ENCODE measurements at regions not wholly inside any gene's neighbourhood (a gene's known extent, or its start where the extent isn't known, plus 50 kb on each side); places are given as distances from the start of the nearest gene placed in this dataset.
A peak's percentile ranks its signal among the peaks of the same experiment; 100 is the strongest.
"Not testable (repeated sequence)": the region's sequence is repeated elsewhere in the genome, so short reads cannot be mapped to it uniquely, and the experiment has no call there.

DNA sequence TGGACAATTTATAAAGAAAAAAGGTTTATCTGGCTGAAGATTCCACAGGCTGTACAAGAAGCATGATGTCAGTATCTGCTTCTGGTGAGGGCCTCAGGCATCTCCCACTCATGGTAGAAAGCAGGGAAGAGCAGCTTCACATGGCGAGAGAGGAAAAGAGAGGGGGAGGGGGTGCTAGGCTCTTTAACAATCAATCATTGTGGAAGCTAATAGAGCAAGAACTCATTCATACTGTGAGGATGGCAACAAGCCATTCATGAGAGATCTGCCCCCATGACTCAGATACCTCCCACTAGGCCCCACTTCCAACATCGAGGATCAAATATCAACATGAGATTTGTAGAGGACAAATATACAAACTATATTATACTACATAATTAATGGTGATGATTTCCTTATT is 361.9 kb upstream of the FAR2 start:
- Histone ChIP-seq H3K9me3 (ENCODE audit: low read length) (no peaks in the 10 kb centered on the region), H3K79me2 (ENCODE audit: low read length) (no peaks in the 10 kb centered on the region), H3K4me1 (ENCODE audit: insufficient read depth, low read length) (peaks cover 4% of the 10 kb centered on the region; the same call in 1 of the 2 replicates), H3K27me3 (ENCODE audit: low read length) (no peaks in the 10 kb centered on the region), H3K27ac (ENCODE audit: low read length) (no peak overlapping the region), H3K36me3 (ENCODE audit: low read depth, low read length) (no peaks in the 10 kb centered on the region), H3K9me2 (replicated peaks; ENCODE audit: low read length) (peaks cover 7% of the 10 kb centered on the region), H4K20me1 (ENCODE audit: low read length) (no peaks in the 10 kb centered on the region), H3K4me3 (ENCODE audit: low read length) (no peak overlapping the region), H3F3A (ENCODE audit: low read length, unreplicated experiment) (no peaks in the 10 kb centered on the region), H3K4me2 (ENCODE audit: low read length) (no peak overlapping the region), H2AFZ (ENCODE audit: low read length) (no peak overlapping the region), H3K9ac (ENCODE audit: low read length) (no peak overlapping the region)
- intact Hi-C loops (cut with micrococcal nuclease) = no loop called here
- CTCF ChIA-PET = no interaction called here
- POLR2A ChIA-PET (ENCODE audit: unreplicated experiment) = no interaction called here
- BruUV-seq (replicated peaks) = no TSS peak
- peak; percentile 70 for DNase-seq
- peak; percentile 44; the same call in 1 of the 2 replicates for ATAC-seq
- TF ChIP-seq, protein P1, sequence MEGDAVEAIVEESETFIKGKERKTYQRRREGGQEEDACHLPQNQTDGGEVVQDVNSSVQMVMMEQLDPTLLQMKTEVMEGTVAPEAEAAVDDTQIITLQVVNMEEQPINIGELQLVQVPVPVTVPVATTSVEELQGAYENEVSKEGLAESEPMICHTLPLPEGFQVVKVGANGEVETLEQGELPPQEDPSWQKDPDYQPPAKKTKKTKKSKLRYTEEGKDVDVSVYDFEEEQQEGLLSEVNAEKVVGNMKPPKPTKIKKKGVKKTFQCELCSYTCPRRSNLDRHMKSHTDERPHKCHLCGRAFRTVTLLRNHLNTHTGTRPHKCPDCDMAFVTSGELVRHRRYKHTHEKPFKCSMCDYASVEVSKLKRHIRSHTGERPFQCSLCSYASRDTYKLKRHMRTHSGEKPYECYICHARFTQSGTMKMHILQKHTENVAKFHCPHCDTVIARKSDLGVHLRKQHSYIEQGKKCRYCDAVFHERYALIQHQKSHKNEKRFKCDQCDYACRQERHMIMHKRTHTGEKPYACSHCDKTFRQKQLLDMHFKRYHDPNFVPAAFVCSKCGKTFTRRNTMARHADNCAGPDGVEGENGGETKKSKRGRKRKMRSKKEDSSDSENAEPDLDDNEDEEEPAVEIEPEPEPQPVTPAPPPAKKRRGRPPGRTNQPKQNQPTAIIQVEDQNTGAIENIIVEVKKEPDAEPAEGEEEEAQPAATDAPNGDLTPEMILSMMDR (conservative IDR thresholded peaks at IDR 0.05; ENCODE audit: low read depth, low read length) = no peak
- TF ChIP-seq EZH2phosphoT487 (IDR thresholded peaks at IDR 0.05; ENCODE audit: borderline replicate concordance, low read length) (no peak), EZH2 (IDR thresholded peaks at IDR 0.05; ENCODE audit: low read length, unreplicated experiment) (no peak)

DNA sequence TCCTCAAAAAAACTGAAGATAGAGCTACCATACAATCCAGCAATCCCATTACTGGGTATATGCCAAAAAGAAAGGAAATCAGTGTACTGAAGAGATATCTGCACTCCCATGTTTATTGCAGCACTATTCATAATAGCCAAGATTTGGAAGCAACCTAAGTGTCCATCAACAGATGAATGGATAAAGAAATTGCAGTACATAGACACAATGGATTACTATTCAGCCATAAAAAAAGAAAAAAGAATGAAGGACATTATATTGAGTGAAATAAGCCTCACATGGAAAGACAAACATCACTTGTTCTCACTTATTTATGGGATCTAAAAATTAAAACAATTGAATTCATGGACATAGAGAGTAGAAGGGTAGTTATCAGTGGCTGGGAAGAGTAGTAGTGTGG is 360.8 kb upstream of the FAR2 start:
- H3K27me3 ChIP-seq (ENCODE audit: low read length); H2AFZ ChIP-seq (ENCODE audit: low read length); H3K79me2 ChIP-seq (ENCODE audit: low read length); H4K20me1 ChIP-seq (ENCODE audit: low read length); ATAC-seq; intact Hi-C loops (cut with micrococcal nuclease); POLR2A ChIA-PET (ENCODE audit: unreplicated experiment); H3F3A ChIP-seq (ENCODE audit: low read length, unreplicated experiment); H3K27ac ChIP-seq (ENCODE audit: low read length); H3K9ac ChIP-seq (ENCODE audit: low read length); H3K4me2 ChIP-seq (ENCODE audit: low read length); H3K4me3 ChIP-seq (ENCODE audit: low read length); H3K9me2 ChIP-seq (replicated peaks; ENCODE audit: low read length); H3K9me3 ChIP-seq (ENCODE audit: low read length); H3K36me3 ChIP-seq (ENCODE audit: low read depth, low read length); H3K4me1 ChIP-seq (ENCODE audit: insufficient read depth, low read length); BruUV-seq (replicated peaks); CTCF ChIA-PET; DNase-seq: not testable (repeated sequence)

DNA sequence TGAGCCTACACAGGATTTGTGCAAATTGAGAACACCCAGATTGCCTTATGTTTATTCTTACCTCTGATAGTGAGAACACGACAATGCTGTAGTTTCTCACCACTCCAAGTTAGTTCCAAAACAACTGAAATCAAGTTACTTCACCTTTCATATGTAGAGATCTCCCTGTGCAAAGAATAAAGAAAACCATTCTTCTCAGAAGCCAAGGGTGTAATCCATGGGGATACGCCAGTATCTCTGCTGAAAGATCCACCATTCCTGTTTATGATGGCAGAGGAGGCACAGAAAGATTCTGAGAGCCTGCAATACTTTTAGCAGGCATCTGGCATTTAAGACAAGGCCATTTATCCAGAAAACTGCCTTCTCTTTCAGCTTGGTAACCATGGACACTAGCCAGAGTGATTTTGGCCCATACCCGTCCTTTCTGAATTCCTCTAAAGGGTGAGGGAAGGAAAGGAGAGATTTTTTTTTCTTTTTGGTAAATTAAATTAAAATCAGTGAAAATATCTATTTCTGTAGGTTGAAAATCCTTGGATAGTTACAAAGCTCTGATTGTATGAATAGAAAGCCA is 355.4 kb upstream of the FAR2 start:
- TF ChIP-seq, protein P1 (conservative IDR thresholded peaks at IDR 0.05; ENCODE audit: low read depth, low read length) = no peak
- TF ChIP-seq EZH2 (IDR thresholded peaks at IDR 0.05; ENCODE audit: low read length, unreplicated experiment) (no peak), EZH2phosphoT487 (IDR thresholded peaks at IDR 0.05; ENCODE audit: borderline replicate concordance, low read length) (no peak)
- CTCF ChIA-PET = no interaction called here

More for the DNA sequence above, 355.4 kb upstream of the FAR2 start:
- Histone ChIP-seq H3K27me3 (ENCODE audit: low read length) (no peaks in the 10 kb centered on the region), H4K20me1 (ENCODE audit: low read length) (no peaks in the 10 kb centered on the region), H3K36me3 (ENCODE audit: low read depth, low read length) (no peaks in the 10 kb centered on the region), H3K4me1 (ENCODE audit: insufficient read depth, low read length) (peaks cover 18% of the 10 kb centered on the region), H2AFZ (ENCODE audit: low read length) (no peak overlapping the region), H3K27ac (ENCODE audit: low read length) (no peak overlapping the region), H3F3A (ENCODE audit: low read length, unreplicated experiment) (no peaks in the 10 kb centered on the region), H3K9ac (ENCODE audit: low read length) (no peak overlapping the region), H3K79me2 (ENCODE audit: low read length) (no peaks in the 10 kb centered on the region), H3K4me2 (ENCODE audit: low read length) (no peak overlapping the region), H3K4me3 (ENCODE audit: low read length) (no peak overlapping the region), H3K9me2 (replicated peaks; ENCODE audit: low read length) (no peaks in the 10 kb centered on the region), H3K9me3 (ENCODE audit: low read length) (no peaks in the 10 kb centered on the region)
- no TSS peak for BruUV-seq (replicated peaks)
- DNase-seq (no peak), ATAC-seq (no peak)
- POLR2A ChIA-PET (ENCODE audit: unreplicated experiment) = interaction anchor here (0.5 to 0.7 kb wide), 2 partner anchors 158 to 827 kb away, joined by 3 to 4 read pairs; no protein-coding TSS in a partner anchor
- intact Hi-C loops (cut with micrococcal nuclease) = no loop called here

Data from PC-3 (cell line).